GM08714 (cell line): ENCODE measurements at regions not wholly inside any gene's neighbourhood (a gene's known extent, or its start where the extent isn't known, plus 50 kb on each side); places are given as distances from the start of the nearest gene placed in this dataset.

ENCODE experiments used
- H3K4me3 ChIP-seq: fragments of 200-500 bp; sonication (Bioruptor generic); 2 replicates; pipeline ENCODE4 v1.5.1; 2014; ENCODE audit warnings: mild to moderate bottlenecking, low read length, inconsistent platforms
- ZNF274 ChIP-seq: IDR thresholded peaks from 2 replicates; pipeline ENCODE4 v1.6.1; 2012; ENCODE audit warnings: mild to moderate bottlenecking, low read depth, low read length

DNA sequence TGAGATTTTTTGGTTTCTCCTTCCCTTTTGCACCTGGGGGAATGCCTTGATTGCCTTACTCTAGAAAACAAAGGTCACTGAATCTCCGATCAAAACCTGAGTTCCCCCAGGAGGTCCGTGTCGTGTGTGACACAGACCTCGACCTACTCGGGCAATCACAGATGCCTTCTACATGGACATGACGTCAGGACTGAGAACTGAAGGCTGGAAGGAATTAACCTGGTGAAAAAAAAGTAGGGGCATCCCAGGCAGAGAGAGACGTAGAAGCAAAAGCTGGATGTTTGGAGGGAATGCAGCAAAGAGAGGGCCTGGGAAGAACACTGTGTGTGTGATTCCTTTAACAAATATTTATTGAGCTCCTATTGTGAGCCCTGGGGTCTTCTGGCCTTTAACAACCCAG, 178.0 kb downstream of the PRDM2 start:
- TF ChIP-seq ZNF274: no peak
- no peak overlapping the region for H3K4me3 ChIP-seq

DNA sequence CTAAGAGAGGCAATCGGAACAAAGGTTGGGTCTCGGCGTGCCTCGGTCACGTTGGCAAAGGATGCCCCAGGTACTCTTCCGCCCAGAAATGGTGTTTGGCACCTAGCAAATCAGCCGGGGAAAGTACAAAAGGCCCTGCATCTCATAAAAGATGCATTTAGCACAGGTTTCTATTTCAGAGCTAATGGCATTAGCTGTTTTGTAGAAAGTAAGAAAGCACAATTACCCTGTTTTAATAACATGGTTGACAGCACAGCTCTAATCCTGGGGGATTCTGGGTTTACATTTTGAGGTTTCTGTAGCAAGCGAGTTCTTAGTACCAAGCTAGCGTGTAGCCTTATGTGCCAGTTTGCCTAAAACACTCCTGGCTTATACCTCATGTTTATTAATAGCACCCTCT, 178.5 kb downstream of the PRDM2 start:
- no peak overlapping the region for H3K4me3 ChIP-seq
- no peak for TF ChIP-seq ZNF274

GRCh38 chr1:13881385-13882088, 181.5 kb downstream of the PRDM2 start:
- no peak for TF ChIP-seq ZNF274
- H3K4me3 ChIP-seq: no peak overlapping the region

GRCh38 chr1:13888351-13888986, 188.5 kb downstream of the PRDM2 start:
- no peak for TF ChIP-seq ZNF274
- no peak overlapping the region for H3K4me3 ChIP-seq

DNA sequence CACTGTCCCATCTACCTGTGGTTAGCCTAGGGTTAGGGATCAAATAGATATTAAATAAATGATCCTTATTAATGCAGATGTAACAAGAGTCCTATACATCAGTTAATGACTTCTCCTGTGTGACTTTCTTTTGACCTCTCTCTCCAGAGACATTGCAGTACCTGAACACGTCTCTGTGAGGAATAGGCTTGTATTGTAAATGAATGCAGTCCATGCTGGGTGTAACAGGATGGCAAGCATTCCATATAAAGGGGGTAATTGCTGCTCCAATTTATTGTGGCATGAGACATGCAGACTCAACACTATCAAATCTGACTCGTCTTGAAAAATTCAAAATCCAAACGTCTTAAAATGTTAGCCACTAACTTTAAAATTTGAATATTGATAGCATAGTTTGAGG, 189.5 kb downstream of the PRDM2 start:
- H3K4me3 ChIP-seq: no peak overlapping the region
- TF ChIP-seq ZNF274: no peak

DNA sequence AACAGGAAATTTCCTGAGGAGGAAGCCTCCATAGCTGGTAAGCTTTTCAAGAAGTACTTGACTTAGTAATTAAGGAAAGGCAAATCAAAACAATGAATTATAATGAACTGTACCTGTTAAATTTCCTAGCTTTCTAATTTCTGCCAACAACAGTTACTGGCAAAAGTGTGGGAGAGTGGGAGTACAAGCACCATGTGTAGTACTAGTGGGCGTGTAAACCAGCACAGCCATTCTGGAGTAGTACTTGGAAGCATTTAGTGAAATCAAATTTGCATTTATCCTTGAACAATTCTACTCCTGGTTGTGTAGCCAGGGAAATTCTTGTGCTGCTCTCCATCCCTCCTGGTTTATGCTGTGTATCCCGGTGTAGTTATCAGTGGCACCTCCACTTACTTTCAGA, 190.8 kb downstream of the PRDM2 start:
- H3K4me3 ChIP-seq: no peak overlapping the region
- TF ChIP-seq ZNF274: no peak

GRCh38 chr1:13892198-13892597, 192.2 kb downstream of the PRDM2 start:
- TF ChIP-seq ZNF274: no peak
- H3K4me3 ChIP-seq: no peak overlapping the region

- no peak overlapping the region for H3K4me3 ChIP-seq
- no peak for TF ChIP-seq ZNF274
These were observed 192.8 kb downstream of the PRDM2 start for GRCh38 chr1:13892671-13893325.

- H3K4me3 ChIP-seq: no peak overlapping the region
- TF ChIP-seq ZNF274: no peak
These were observed 193.4 kb downstream of the PRDM2 start for GRCh38 chr1:13893409-13893821.

DNA sequence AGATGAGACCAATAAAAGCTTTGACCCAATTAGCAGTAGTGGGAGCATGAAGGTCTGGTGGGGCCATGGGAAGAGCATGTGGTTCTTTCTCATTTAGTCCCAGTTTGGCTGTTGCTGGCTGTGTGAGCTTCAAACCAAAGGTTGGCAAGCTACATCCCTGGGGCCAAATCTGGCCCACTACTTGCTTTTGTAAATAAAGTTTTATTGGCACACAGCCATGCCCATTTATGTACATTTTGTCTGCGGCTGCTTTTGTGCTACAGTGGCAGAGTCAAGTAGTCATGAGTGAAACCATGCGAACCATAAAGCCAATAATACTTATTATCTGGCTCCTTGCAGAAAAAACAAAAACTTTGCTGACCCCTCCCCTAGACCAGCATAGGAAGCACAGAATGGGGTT, 196.9 kb downstream of the PRDM2 start:
- H3K4me3 ChIP-seq: no peak overlapping the region
- TF ChIP-seq ZNF274: no peak

DNA sequence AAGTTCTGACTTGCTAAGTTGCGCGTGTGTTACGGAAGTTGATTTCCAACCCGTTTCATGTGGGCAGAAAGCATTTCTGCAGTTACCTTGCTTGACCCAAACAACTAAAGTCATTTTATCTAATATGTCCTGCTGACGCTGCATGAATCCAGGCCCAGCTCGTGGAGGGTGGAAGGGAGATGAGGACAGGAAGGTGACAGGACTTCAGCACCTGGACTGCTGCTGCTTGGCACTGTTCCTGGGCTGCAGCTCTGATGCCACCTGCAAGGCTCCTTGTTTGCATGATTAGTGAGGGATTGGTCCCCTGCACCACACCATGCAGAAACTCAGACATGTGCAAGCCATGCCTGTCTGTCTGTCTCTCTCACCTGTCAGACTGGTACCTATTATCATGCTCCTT, 198.4 kb downstream of the PRDM2 start:
- TF ChIP-seq ZNF274: no peak
- no peak overlapping the region for H3K4me3 ChIP-seq

DNA sequence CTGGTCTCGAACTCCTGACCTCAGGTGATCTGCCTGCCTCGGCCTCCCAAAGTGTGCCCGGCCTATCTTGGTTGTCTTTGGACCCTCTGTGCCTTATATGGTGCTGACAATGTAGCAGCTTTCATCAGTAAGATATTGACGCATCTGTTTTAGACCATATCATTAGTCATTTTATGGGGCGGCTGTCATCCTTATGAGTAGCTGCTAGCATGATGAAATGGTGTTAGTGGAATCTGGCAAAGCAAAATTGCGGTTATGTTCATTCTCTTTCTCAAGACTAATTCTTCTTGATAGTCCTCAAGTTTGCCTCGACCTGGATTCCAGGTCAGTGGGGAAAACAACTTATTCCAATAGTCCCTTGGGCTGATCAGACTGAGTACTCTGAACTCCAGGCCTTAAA, 199.9 kb downstream of the PRDM2 start:
- TF ChIP-seq ZNF274: no peak
- H3K4me3 ChIP-seq: no peak overlapping the region

- H3K4me3 ChIP-seq: no peak overlapping the region
- no peak for TF ChIP-seq ZNF274
These were observed 200.6 kb downstream of the PRDM2 start for GRCh38 chr1:13900583-13900982.

DNA sequence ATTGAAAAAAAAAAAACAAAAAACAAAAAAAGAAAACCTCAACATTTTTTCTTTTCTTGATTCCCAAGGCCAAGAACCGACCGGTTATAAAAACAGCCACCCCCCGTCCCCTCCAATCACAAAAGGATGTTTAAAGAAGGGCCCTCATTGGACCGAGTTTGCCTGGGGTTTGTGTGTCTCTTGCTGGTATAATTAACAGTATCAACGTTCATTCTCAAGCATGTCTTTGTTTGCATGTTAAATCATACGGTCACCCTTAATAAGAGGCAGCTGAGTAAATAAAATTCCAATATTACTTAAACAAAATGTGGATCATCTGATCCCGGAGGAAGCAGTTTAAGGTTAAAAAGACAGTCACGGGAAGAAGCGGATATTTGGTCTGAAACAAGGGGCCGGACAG, 201.1 kb downstream of the PRDM2 start:
- no peak overlapping the region for H3K4me3 ChIP-seq
- TF ChIP-seq ZNF274: no peak

DNA sequence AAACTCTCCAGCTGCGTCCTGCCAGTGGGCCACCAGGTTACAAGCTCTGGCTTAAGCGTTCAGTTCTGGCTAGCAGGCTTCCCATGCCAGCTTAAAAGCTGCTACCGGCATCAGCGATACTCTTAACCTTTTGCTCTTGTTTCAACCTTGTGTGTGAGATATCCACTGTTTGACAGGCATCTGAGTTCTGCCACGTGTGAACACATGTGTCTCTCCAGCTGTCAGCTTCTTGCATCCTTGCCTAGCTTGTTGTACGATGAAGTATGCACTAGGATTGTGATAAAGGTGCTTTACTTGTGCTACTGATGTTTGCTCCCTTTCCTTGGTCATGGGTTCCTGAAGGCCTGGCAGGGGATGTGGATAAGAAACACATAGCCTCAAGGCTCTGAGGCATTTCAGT, 201.6 kb downstream of the PRDM2 start:
- H3K4me3 ChIP-seq: no peak overlapping the region
- TF ChIP-seq ZNF274: no peak
